ENCODE measurements at regions not wholly inside any gene's neighbourhood (a gene's known extent, or its start where the extent isn't known, plus 50 kb on each side); places are given as distances from the start of the nearest gene placed in this dataset.

DNA sequence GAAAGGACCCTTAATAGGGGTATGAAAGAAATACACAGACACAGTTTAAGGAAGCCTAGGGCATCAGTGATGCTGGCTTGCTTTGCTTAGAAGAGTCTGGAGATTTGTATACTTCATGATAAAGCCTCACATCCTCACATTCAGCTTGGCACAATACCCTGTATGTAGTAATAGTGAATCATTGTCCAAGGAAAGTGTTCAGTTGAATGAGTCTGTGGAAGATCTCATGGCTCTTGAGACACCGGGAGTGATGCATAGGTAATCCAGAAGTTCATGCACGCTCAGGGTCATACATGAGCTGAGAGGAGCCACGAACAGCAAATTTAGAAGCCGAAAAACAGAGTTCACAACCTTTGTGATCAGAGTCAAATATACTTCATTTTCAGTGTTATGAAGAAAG, 537.2 kb upstream of the TMPRSS15 start:
- H3K4me3 ChIP-seq (replicated peaks in 1 of 3; ENCODE audit: insufficient read depth in 1 of 3, low read depth in 1 of 3, low read length in 3 of 3) = no peak overlapping the region
- ChIA-PET POLR2A (no interaction called here), CTCF (no interaction called here)
- no peaks in the 10 kb centered on the region for H3K4me1 ChIP-seq (ENCODE audit: control insufficient read depth, extremely low read depth, insufficient read depth, low read length)
- no TSS peak for BruUV-seq (replicated peaks)
- dilution Hi-C loops (cut with MboI; ENCODE audit: extremely low pct_ligation_motif_present, low sequenced_read_pairs) = no loop called here
- intact Hi-C loops (cut with micrococcal nuclease) = no loop called here
- no peaks in the 10 kb centered on the region for H3K79me2 ChIP-seq (ENCODE audit: control insufficient read depth, insufficient read depth, low read length)
- no peaks in the 10 kb centered on the region for H4K20me1 ChIP-seq (replicated peaks; ENCODE audit: control insufficient read depth, extremely low read depth, insufficient read depth, low read length)
- TF ChIP-seq, protein P1, sequence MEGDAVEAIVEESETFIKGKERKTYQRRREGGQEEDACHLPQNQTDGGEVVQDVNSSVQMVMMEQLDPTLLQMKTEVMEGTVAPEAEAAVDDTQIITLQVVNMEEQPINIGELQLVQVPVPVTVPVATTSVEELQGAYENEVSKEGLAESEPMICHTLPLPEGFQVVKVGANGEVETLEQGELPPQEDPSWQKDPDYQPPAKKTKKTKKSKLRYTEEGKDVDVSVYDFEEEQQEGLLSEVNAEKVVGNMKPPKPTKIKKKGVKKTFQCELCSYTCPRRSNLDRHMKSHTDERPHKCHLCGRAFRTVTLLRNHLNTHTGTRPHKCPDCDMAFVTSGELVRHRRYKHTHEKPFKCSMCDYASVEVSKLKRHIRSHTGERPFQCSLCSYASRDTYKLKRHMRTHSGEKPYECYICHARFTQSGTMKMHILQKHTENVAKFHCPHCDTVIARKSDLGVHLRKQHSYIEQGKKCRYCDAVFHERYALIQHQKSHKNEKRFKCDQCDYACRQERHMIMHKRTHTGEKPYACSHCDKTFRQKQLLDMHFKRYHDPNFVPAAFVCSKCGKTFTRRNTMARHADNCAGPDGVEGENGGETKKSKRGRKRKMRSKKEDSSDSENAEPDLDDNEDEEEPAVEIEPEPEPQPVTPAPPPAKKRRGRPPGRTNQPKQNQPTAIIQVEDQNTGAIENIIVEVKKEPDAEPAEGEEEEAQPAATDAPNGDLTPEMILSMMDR (IDR thresholded peaks at IDR 0.05; ENCODE audit: extremely low read depth in 1 of 2, insufficient read depth in 1 of 2, low read depth in 1 of 2, low read length in 2 of 2) = no peak
- TF ChIP-seq MYC (IDR thresholded peaks at IDR 0.05; ENCODE audit: low read depth, low read length) (no peak), GATA2 (IDR thresholded peaks at IDR 0.05; ENCODE audit: insufficient read depth, insufficient read length, low read depth, low read length) (no peak), POLR2AphosphoS5 (IDR thresholded peaks at IDR 0.05; ENCODE audit: insufficient read depth, low read depth, low read length) (no peak), JUN (IDR thresholded peaks at IDR 0.05; ENCODE audit: borderline replicate concordance, insufficient read depth, insufficient read length, low read depth) (no peak), EZH2 (IDR thresholded peaks at IDR 0.05; ENCODE audit: borderline replicate concordance, low read depth, low read length, severe bottlenecking) (no peak), POLR2A (IDR thresholded peaks at IDR 0.05; ENCODE audit: low read depth, low read length) (no peak), FOS (IDR thresholded peaks at IDR 0.05; ENCODE audit: borderline replicate concordance, insufficient read depth, low read length) (no peak)
- TF ChIP-seq, protein P2, sequence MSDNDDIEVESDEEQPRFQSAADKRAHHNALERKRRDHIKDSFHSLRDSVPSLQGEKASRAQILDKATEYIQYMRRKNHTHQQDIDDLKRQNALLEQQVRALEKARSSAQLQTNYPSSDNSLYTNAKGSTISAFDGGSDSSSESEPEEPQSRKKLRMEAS (IDR thresholded peaks at IDR 0.05; ENCODE audit: insufficient read depth, insufficient read length) = no peak
- no peak overlapping the region for H2AFZ ChIP-seq (ENCODE audit: low read depth, low read length)
- no peak overlapping the region for H3K4me2 ChIP-seq (ENCODE audit: insufficient read depth, low read length)
- FAIRE-seq (no peak), DNase-seq (ENCODE audit: low read depth, low spot score) (no peak)
- H3K36me3 ChIP-seq (ENCODE audit: control insufficient read depth in 2 of 2, extremely low read depth in 1 of 2, insufficient read depth in 2 of 2, low read length in 2 of 2) = no peaks in the 10 kb centered on the region
- no peaks in the 10 kb centered on the region for H3K27me3 ChIP-seq (ENCODE audit: control insufficient read depth in 2 of 2, insufficient read depth in 2 of 2, low read length in 2 of 2)
- no peaks in the 10 kb centered on the region for H3K9me3 ChIP-seq (replicated peaks; ENCODE audit: control insufficient read depth, insufficient read depth, low read length)
- no peaks in the 10 kb centered on the region for H3K9me1 ChIP-seq (replicated peaks; ENCODE audit: control insufficient read depth, extremely low read depth, insufficient read depth, low read length)
- H3K27ac ChIP-seq (ENCODE audit: insufficient read depth, low read depth, low read length) = no peak overlapping the region
- H3K9ac ChIP-seq (replicated peaks; ENCODE audit: extremely low read depth, insufficient read depth, low read length) = no peak overlapping the region

All from endothelial cell of umbilical vein (primary cell).